SK-N-SH (cell line): ENCODE measurements at regions not wholly inside any gene's neighbourhood (a gene's known extent, or its start where the extent isn't known, plus 50 kb on each side); places are given as distances from the start of the nearest gene placed in this dataset.

Source experiments
- CTCF ChIA-PET: fragments of 300-600, 350-600 bp; formaldehyde crosslinking; extraction: SDS; loops from one replicate; lab custom pipeline; 2021; lab: Yijun Ruan, JAX
- POLR2A ChIA-PET: fragments of 350-600 bp; sonication (Branson Sonifier 250); formaldehyde crosslinking; extraction: SDS; loops from one replicate; lab custom pipeline; 2020; ENCODE audit warnings: antibody characterized with exemption, inconsistent platforms; lab: Yijun Ruan, JAX
- DNase-seq: peaks from one replicate; pipeline ENCODE4 v3.0.0; 2012
- H2AFZ ChIP-seq: fragments of 200-600 bp; sonication (generic); 2 replicates; pipeline ENCODE4 v1.8.1; 2016; ENCODE audit warnings: antibody characterized with exemption, mild to moderate bottlenecking, low read depth
- H3F3A ChIP-seq: fragments of 200-600 bp; sonication (generic); replicated peaks from 2 replicates; pipeline ENCODE3; 2016; ENCODE audit warnings: antibody characterized with exemption, mild to moderate bottlenecking; ENCODE audit not compliant: insufficient read depth
- H3K27ac ChIP-seq, 2 experiments: fragments of 200-500 bp in 1 of 2; fragments of 200-600 bp in 1 of 2; sonication (Bioruptor generic) in 1 of 2; sonication (generic), shearing (Covaris generic) in 1 of 2; 2 replicates each; pipeline versions ENCODE4 v1.5.1 to v1.6.1; 2014 to 2016; ENCODE audit warnings: low read depth in 2 of 2, inconsistent platforms in 1 of 2, low read length in 1 of 2, mild to moderate bottlenecking in 1 of 2, mixed read lengths in 1 of 2
- H3K27me3 ChIP-seq: fragments of 200-600 bp; sonication (generic), shearing (Covaris generic); 2 replicates; pipeline ENCODE4 v1.6.1; 2016; ENCODE audit warnings: mixed run types; ENCODE audit not compliant: insufficient read depth
- H3K36me3 ChIP-seq, 2 experiments: fragments of 200-500 bp in 1 of 2; fragments of 200-600 bp in 1 of 2; sonication (Bioruptor generic) in 1 of 2; sonication (generic) in 1 of 2; replicated peaks in 1 of 2; 2 replicates each; pipeline versions ENCODE3 to v1.5.1; 2014 to 2016; ENCODE audit warnings: low read length in 1 of 2, mild to moderate bottlenecking in 1 of 2; ENCODE audit not compliant: insufficient read depth in 2 of 2, control insufficient read depth in 1 of 2
- H3K4me1 ChIP-seq, 2 experiments: fragments of 200-500 bp in 1 of 2; fragments of 200-600 bp in 1 of 2; sonication (Bioruptor generic) in 1 of 2; sonication (generic), shearing (Covaris generic) in 1 of 2; 2 replicates each; pipeline versions ENCODE4 v1.5.1 to v1.6.1; 2014 to 2016; ENCODE audit warnings: low read depth in 1 of 2, low read length in 1 of 2, mixed run types in 1 of 2; ENCODE audit not compliant: insufficient read depth in 2 of 2, control insufficient read depth in 1 of 2
- H3K4me2 ChIP-seq: fragments of 200-600 bp; sonication (generic), shearing (Covaris generic); 2 replicates; pipeline ENCODE4 v1.6.1; 2017; ENCODE audit warnings: mixed run types
- H3K4me3 ChIP-seq, 2 experiments: fragments of 200-500 bp in 1 of 2; fragments of 200-600 bp in 1 of 2; sonication (Bioruptor generic) in 1 of 2; sonication (generic), shearing (Covaris generic) in 1 of 2; 2 replicates each; pipeline versions ENCODE4 v1.5.1 to v1.8.1; 2014 to 2016; ENCODE audit warnings: low read depth in 2 of 2, inconsistent platforms in 1 of 2, low read length in 1 of 2, mild to moderate bottlenecking in 1 of 2, mixed read lengths in 1 of 2, moderate library complexity in 1 of 2
- H3K79me2 ChIP-seq: fragments of 200-600 bp; sonication (generic); 2 replicates; pipeline ENCODE4 v1.8.1; 2017; ENCODE audit warnings: mild to moderate bottlenecking; ENCODE audit not compliant: insufficient read depth
- H3K9ac ChIP-seq: fragments of 200-600 bp; sonication (generic); 2 replicates; pipeline ENCODE4 v1.6.1; 2017; ENCODE audit warnings: mixed run types
- H3K9me2 ChIP-seq: fragments of 200-600 bp; sonication (generic); 2 replicates; pipeline ENCODE4 v1.6.1; 2017; ENCODE audit warnings: mixed run types
- H3K9me3 ChIP-seq: fragments of 200-600 bp; sonication (generic); 2 replicates; pipeline ENCODE4 v1.6.1; 2017; ENCODE audit warnings: mixed run types, mild to moderate bottlenecking, moderate library complexity
- H4K20me1 ChIP-seq: fragments of 200-600 bp; sonication (generic); 2 replicates; pipeline ENCODE4 v1.6.1; 2017; ENCODE audit warnings: mild to moderate bottlenecking, mixed run types; ENCODE audit not compliant: insufficient read depth
- FOXJ3 ChIP-seq: sonication (generic); formaldehyde crosslinking; IDR thresholded peaks from 2 replicates; pipeline ENCODE4 v1.5.1; 2020; ENCODE audit warnings: mild to moderate bottlenecking, missing genetic modification reagents
- FOXM1 ChIP-seq: IDR thresholded peaks from 2 replicates; pipeline ENCODE4 v1.4.0; 2012; ENCODE audit warnings: low read depth, mild to moderate bottlenecking
- GABPA ChIP-seq: IDR thresholded peaks from 2 replicates; pipeline ENCODE4 v1.4.0; 2012; ENCODE audit warnings: low read depth, mild to moderate bottlenecking
- JUND ChIP-seq: IDR thresholded peaks from 2 replicates; pipeline ENCODE4 v1.4.0; 2012
- MEF2A ChIP-seq: IDR thresholded peaks from 2 replicates; pipeline ENCODE4 v1.4.0; 2012; ENCODE audit warnings: low read depth, borderline replicate concordance
- NFIC ChIP-seq: IDR thresholded peaks from 2 replicates; pipeline ENCODE4 v1.4.0; 2012; ENCODE audit warnings: borderline replicate concordance
- PBX3 ChIP-seq: IDR thresholded peaks from 2 replicates; pipeline ENCODE4; 2012
- POLR2AphosphoS5 ChIP-seq: IDR thresholded peaks from 2 replicates; pipeline ENCODE4 v1.6.1; 2012; ENCODE audit warnings: low read depth, low read length
- RAD21 ChIP-seq: IDR thresholded peaks from 2 replicates; pipeline ENCODE4 v1.6.1; 2012; ENCODE audit warnings: mild to moderate bottlenecking, low read length
- REST ChIP-seq: IDR thresholded peaks from 2 replicates; pipeline ENCODE4 v1.6.1; 2012; ENCODE audit warnings: mild to moderate bottlenecking, low read depth, low read length, moderate library complexity
- SMC3 ChIP-seq: IDR thresholded peaks from 2 replicates; pipeline ENCODE4 v1.6.1; 2012; ENCODE audit warnings: low read depth, low read length, improper control_type of control experiment
- TEAD4 ChIP-seq: IDR thresholded peaks from 2 replicates; pipeline ENCODE4 v1.4.0; 2012; ENCODE audit warnings: mild to moderate bottlenecking, borderline replicate concordance; ENCODE audit not compliant: insufficient read depth
- WGBS: methylation state at CpG from one replicate; pipeline ENCODE4 v1.1.6; 2017; ENCODE audit warnings: low lambda C conversion rate; 5-methylcytosine and 5-hydroxymethylcytosine counted together
- TF ChIP-seq, protein P1 (sequence below): fragments of 150-350 bp; IDR thresholded peaks from 2 replicates; pipeline ENCODE4 v1.6.1; 2017; ENCODE audit warnings: antibody characterized with exemption, low read length, low read depth, borderline replicate concordance
- TF ChIP-seq, protein P2 (sequence below): IDR thresholded peaks from 2 replicates; pipeline ENCODE4 v1.4.0; 2012; ENCODE audit warnings: low read depth
- TF ChIP-seq, protein P3 (sequence below): fragments of 200-600 bp; sonication (generic); IDR thresholded peaks from 2 replicates; pipeline ENCODE4 v1.6.1; 2017; ENCODE audit warnings: antibody characterized with exemption, mild to moderate bottlenecking, moderate library complexity
- TF ChIP-seq, protein P4 (sequence below): IDR thresholded peaks from 2 replicates; pipeline ENCODE4 v1.4.0; 2012; ENCODE audit warnings: low read depth, borderline replicate concordance

DNA sequence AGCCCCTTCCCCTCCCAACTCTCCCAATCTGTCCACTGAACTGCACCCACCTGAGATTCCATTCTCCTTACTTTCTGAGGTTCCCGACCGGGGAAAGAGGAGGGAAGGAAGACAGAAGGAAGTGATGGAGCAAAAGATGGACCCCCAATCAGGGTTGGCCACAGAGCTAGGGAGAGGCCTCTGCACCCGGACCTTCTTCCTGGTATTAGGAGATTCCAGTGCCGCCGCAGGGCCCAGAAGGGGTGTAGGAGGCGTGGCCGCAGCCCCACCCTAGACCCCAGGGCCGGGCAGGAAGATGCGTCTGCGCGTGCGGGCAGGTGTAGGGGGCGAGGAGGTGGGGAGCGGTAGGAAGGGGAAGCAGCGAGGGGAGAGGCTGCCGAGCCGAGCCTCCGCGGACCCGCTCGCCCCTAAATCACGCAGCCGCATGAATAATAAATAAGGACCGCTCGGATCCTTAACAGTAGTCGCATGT, 104.2 kb upstream of the MVB12B start:
- Histone ChIP-seq H2AFZ (no peak overlapping the region), H3K79me2 (no peaks in the 10 kb centered on the region), H3K36me3 (no peaks in the 10 kb centered on the region), H3K9ac (no peak overlapping the region), H3K27ac (no peak overlapping the region), H4K20me1 (no peaks in the 10 kb centered on the region), H3K4me1 (no peaks in the 10 kb centered on the region), H3F3A (no peaks in the 10 kb centered on the region), H3K9me2 (no peaks in the 10 kb centered on the region), H3K4me3 (no peak overlapping the region), H3K27me3 (peaks cover 4% of the 10 kb centered on the region; the same call in 1 of the 2 replicates), H3K9me3 (no peaks in the 10 kb centered on the region; the same call in 1 of the 2 replicates), H3K4me2 (no peak overlapping the region)
- 82% methylated on average over 24 of the region's 26 CpGs for WGBS
- POLR2A ChIA-PET: no interaction called here
- DNase-seq: no peak
- TF ChIP-seq, protein P1, sequence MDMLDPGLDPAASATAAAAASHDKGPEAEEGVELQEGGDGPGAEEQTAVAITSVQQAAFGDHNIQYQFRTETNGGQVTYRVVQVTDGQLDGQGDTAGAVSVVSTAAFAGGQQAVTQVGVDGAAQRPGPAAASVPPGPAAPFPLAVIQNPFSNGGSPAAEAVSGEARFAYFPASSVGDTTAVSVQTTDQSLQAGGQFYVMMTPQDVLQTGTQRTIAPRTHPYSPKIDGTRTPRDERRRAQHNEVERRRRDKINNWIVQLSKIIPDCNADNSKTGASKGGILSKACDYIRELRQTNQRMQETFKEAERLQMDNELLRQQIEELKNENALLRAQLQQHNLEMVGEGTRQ: no peak
- TF ChIP-seq SMC3: no peak
- no peak for TF ChIP-seq GABPA
- TF ChIP-seq POLR2AphosphoS5: no peak
- TF ChIP-seq MEF2A: no peak
- TF ChIP-seq, protein P2, sequence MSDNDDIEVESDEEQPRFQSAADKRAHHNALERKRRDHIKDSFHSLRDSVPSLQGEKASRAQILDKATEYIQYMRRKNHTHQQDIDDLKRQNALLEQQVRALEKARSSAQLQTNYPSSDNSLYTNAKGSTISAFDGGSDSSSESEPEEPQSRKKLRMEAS: no peak
- TF ChIP-seq FOXJ3 (CRISPR knock-in tag): no peak
- TF ChIP-seq, protein P3, sequence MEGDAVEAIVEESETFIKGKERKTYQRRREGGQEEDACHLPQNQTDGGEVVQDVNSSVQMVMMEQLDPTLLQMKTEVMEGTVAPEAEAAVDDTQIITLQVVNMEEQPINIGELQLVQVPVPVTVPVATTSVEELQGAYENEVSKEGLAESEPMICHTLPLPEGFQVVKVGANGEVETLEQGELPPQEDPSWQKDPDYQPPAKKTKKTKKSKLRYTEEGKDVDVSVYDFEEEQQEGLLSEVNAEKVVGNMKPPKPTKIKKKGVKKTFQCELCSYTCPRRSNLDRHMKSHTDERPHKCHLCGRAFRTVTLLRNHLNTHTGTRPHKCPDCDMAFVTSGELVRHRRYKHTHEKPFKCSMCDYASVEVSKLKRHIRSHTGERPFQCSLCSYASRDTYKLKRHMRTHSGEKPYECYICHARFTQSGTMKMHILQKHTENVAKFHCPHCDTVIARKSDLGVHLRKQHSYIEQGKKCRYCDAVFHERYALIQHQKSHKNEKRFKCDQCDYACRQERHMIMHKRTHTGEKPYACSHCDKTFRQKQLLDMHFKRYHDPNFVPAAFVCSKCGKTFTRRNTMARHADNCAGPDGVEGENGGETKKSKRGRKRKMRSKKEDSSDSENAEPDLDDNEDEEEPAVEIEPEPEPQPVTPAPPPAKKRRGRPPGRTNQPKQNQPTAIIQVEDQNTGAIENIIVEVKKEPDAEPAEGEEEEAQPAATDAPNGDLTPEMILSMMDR: no peak
- no peak for TF ChIP-seq JUND
- TF ChIP-seq, protein P4, sequence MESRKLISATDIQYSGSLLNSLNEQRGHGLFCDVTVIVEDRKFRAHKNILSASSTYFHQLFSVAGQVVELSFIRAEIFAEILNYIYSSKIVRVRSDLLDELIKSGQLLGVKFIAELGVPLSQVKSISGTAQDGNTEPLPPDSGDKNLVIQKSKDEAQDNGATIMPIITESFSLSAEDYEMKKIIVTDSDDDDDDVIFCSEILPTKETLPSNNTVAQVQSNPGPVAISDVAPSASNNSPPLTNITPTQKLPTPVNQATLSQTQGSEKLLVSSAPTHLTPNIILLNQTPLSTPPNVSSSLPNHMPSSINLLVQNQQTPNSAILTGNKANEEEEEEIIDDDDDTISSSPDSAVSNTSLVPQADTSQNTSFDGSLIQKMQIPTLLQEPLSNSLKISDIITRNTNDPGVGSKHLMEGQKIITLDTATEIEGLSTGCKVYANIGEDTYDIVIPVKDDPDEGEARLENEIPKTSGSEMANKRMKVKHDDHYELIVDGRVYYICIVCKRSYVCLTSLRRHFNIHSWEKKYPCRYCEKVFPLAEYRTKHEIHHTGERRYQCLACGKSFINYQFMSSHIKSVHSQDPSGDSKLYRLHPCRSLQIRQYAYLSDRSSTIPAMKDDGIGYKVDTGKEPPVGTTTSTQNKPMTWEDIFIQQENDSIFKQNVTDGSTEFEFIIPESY: no peak
- TF ChIP-seq PBX3: no peak
- TF ChIP-seq REST: no peak
- TF ChIP-seq NFIC: no peak
- TF ChIP-seq FOXM1: no peak
- no peak for TF ChIP-seq TEAD4
- no peak for TF ChIP-seq RAD21
- CTCF ChIA-PET: interaction anchor here (1.7 kb wide), 1 partner anchor 164 kb away, joined by 5 read pairs; no protein-coding TSS in a partner anchor
